H1 (cell line): ENCODE measurements at regions not wholly inside any gene's neighbourhood (a gene's known extent, or its start where the extent isn't known, plus 50 kb on each side); places are given as distances from the start of the nearest gene placed in this dataset.
A peak's percentile ranks its signal among the peaks of the same experiment; 100 is the strongest.

Source experiments
- CTCF ChIA-PET: fragments of 300-600 bp; sonication (Branson Sonifier 250); formaldehyde crosslinking; loops from one replicate; lab custom pipeline; 2021; ENCODE audit not compliant: partially characterized antibody; lab: Charles Lee
- POLR2A ChIA-PET: fragments of 300-600 bp; sonication (Branson Sonifier 250); formaldehyde crosslinking; loops from one replicate; lab custom pipeline; 2021; ENCODE audit warnings: inconsistent platforms; ENCODE audit not compliant: partially characterized antibody; lab: Charles Lee
- DNase-seq, 2 experiments: peaks; one replicate each; pipeline versions ENCODE4 v3.0.0 to v3.0.0-alpha.2; 2010 to 2022; ENCODE audit warnings: low spot score in 2 of 2, low read depth in 1 of 2, mixed read lengths in 1 of 2
- FAIRE-seq: peaks from 2 replicates; lab custom pipeline; 2011; peaks lifted over from hg19 to GRCh38; lab: Jason Lieb, UNC
- H2AFZ ChIP-seq: 2 replicates; pipeline ENCODE4 v1.8.1; 2012; ENCODE audit warnings: low read length, inconsistent platforms
- H2AK5ac ChIP-seq: 2 replicates; pipeline ENCODE4 v1.6.1; 2013; ENCODE audit warnings: low read depth, low read length
- H2BK120ac ChIP-seq: replicated peaks from 2 replicates; pipeline ENCODE3; 2013; ENCODE audit warnings: low read depth, low read length, inconsistent platforms
- H2BK12ac ChIP-seq: 2 replicates; pipeline ENCODE4 v1.6.1; 2013; ENCODE audit warnings: low read depth, low read length
- H2BK15ac ChIP-seq: 2 replicates; pipeline ENCODE4 v1.6.1; 2013; ENCODE audit warnings: low read length
- H2BK20ac ChIP-seq: 2 replicates; pipeline ENCODE4 v1.6.1; 2013; ENCODE audit warnings: low read length
- H2BK5ac ChIP-seq: 2 replicates; pipeline ENCODE4 v1.6.1; 2013; ENCODE audit warnings: low read depth, low read length
- H3K14ac ChIP-seq: 2 replicates; pipeline ENCODE4 v1.6.1; 2013; ENCODE audit warnings: inconsistent platforms; ENCODE audit not compliant: insufficient read length
- H3K18ac ChIP-seq: 2 replicates; pipeline ENCODE4 v1.6.1; 2013; ENCODE audit warnings: low read length; ENCODE audit errors: extremely low read depth
- H3K23ac ChIP-seq: 2 replicates; pipeline ENCODE4 v1.6.1; 2013; ENCODE audit warnings: inconsistent platforms; ENCODE audit not compliant: insufficient read length
- H3K23me2 ChIP-seq: 2 replicates; pipeline ENCODE4 v1.6.1; 2013; ENCODE audit warnings: low read depth, low read length
- H3K27ac ChIP-seq: 2 replicates; pipeline ENCODE4 v1.6.1; 2011; ENCODE audit warnings: low read depth, low read length, inconsistent platforms
- H3K27me3 ChIP-seq, 4 experiments: replicated peaks in 1 of 4; 1 replicate in 1 of 4; 2 replicates in 3 of 4; pipeline versions ENCODE4 v1.6.1 to v1.8.1; 2011 to 2013; ENCODE audit warnings: low read length in 3 of 4, mild to moderate bottlenecking in 3 of 4, inconsistent platforms in 2 of 4, mixed read lengths in 2 of 4, moderate library complexity in 1 of 4; ENCODE audit not compliant: control insufficient read depth in 3 of 4, insufficient read depth in 3 of 4; ENCODE audit errors: extremely low read depth in 1 of 4
- H3K36me3 ChIP-seq, 4 experiments: 2 replicates each; pipeline versions ENCODE4 v1.6.1 to v1.8.1; 2011 to 2013; ENCODE audit warnings: mild to moderate bottlenecking in 4 of 4, low read length in 3 of 4, moderate library complexity in 2 of 4, control low read depth in 1 of 4, inconsistent platforms in 1 of 4; ENCODE audit not compliant: insufficient read depth in 4 of 4, control insufficient read depth in 2 of 4
- H3K4ac ChIP-seq: replicated peaks from 2 replicates; pipeline ENCODE3; 2013; ENCODE audit warnings: low read length, low read depth, mixed read lengths, inconsistent platforms; ENCODE audit not compliant: insufficient read length
- H3K4me1 ChIP-seq, 4 experiments: replicated peaks in 1 of 4; 1 replicate in 1 of 4; 2 replicates in 3 of 4; pipeline versions ENCODE4 v1.6.1 to v1.8.1; 2011 to 2013; ENCODE audit warnings: low read length in 3 of 4, inconsistent platforms in 2 of 4, mixed read lengths in 1 of 4; ENCODE audit not compliant: insufficient read depth in 4 of 4, control insufficient read depth in 3 of 4
- H3K4me2 ChIP-seq, 2 experiments: 2 replicates each; pipeline versions ENCODE4 v1.6.1 to v1.8.1; 2011 to 2013; ENCODE audit warnings: low read depth in 2 of 2, low read length in 2 of 2, control low read depth in 1 of 2, inconsistent platforms in 1 of 2, mild to moderate bottlenecking in 1 of 2; ENCODE audit not compliant: insufficient read depth in 1 of 2
- H3K4me3 ChIP-seq, 4 experiments: fragments of 200-600, 300-600 bp in 1 of 4; sonication (generic), shearing (Covaris generic), sonication (Bioruptor Twin) in 1 of 4; 2 replicates each; pipeline versions ENCODE4 v1.5.1 to v1.8.1; 2011 to 2016; ENCODE audit warnings: low read length in 4 of 4, low read depth in 3 of 4, control low read depth in 2 of 4, inconsistent platforms in 2 of 4, mild to moderate bottlenecking in 2 of 4, mixed read lengths in 1 of 4, moderate library complexity in 1 of 4; ENCODE audit not compliant: insufficient read depth in 2 of 4; ENCODE audit errors: extremely low read depth in 1 of 4
- H3K56ac ChIP-seq: replicated peaks from 2 replicates; pipeline ENCODE3; 2013; ENCODE audit warnings: low read depth, mild to moderate bottlenecking, mixed read lengths, low read length, inconsistent platforms; ENCODE audit not compliant: insufficient read length
- H3K79me1 ChIP-seq: 2 replicates; pipeline ENCODE4 v1.6.1; 2013; ENCODE audit warnings: low read depth, low read length, control low read depth
- H3K79me2 ChIP-seq, 2 experiments: 2 replicates each; pipeline versions ENCODE4 v1.6.1 to v1.8.1; 2012 to 2013; ENCODE audit warnings: low read length in 2 of 2, mild to moderate bottlenecking in 2 of 2, inconsistent platforms in 1 of 2; ENCODE audit not compliant: insufficient read depth in 2 of 2, control insufficient read depth in 1 of 2
- H3K9ac ChIP-seq, 4 experiments: replicated peaks in 1 of 4; 1 replicate in 1 of 4; 2 replicates in 3 of 4; pipeline versions ENCODE4 v1.6.1 to v1.8.1; 2011 to 2013; ENCODE audit warnings: low read depth in 3 of 4, low read length in 3 of 4, control low read depth in 2 of 4, mild to moderate bottlenecking in 2 of 4, moderate library complexity in 2 of 4, inconsistent platforms in 1 of 4; ENCODE audit errors: extremely low read depth in 1 of 4
- H3K9me3 ChIP-seq, 2 experiments: 2 replicates each; pipeline versions ENCODE4 v1.6.1 to v1.8.1; 2012 to 2013; ENCODE audit warnings: mild to moderate bottlenecking in 2 of 2, moderate library complexity in 2 of 2, control low read depth in 1 of 2, inconsistent platforms in 1 of 2, low read depth in 1 of 2, low read length in 1 of 2, mixed read lengths in 1 of 2; ENCODE audit not compliant: insufficient read depth in 2 of 2
- H4K20me1 ChIP-seq, 2 experiments: replicated peaks in 1 of 2; 2 replicates each; pipeline versions ENCODE3 to v1.8.1; 2011 to 2013; ENCODE audit warnings: inconsistent platforms in 2 of 2, low read length in 2 of 2, mild to moderate bottlenecking in 1 of 2; ENCODE audit not compliant: insufficient read depth in 2 of 2, control insufficient read depth in 1 of 2
- H4K5ac ChIP-seq: 2 replicates; pipeline ENCODE4 v1.6.1; 2013; ENCODE audit warnings: low read length, low read depth, mixed read lengths, inconsistent platforms; ENCODE audit not compliant: insufficient read length
- H4K8ac ChIP-seq: 2 replicates; pipeline ENCODE4 v1.8.0; 2013; ENCODE audit warnings: mild to moderate bottlenecking, moderate library complexity, low read length, inconsistent platforms; ENCODE audit not compliant: insufficient read depth; ENCODE audit errors: extremely low read depth
- H4K91ac ChIP-seq: replicated peaks from 2 replicates; pipeline ENCODE3; 2013; ENCODE audit warnings: low read length, mixed read lengths, inconsistent platforms; ENCODE audit not compliant: insufficient read length
- E2F6 ChIP-seq: IDR thresholded peaks from 2 replicates; pipeline ENCODE4 v1.6.1; 2012; ENCODE audit warnings: inconsistent platforms
- MAFK ChIP-seq: IDR thresholded peaks from 2 replicates; pipeline ENCODE4 v1.6.1; 2012; ENCODE audit warnings: low read depth, mild to moderate bottlenecking, improper control_type of control experiment, low read length
- NANOG ChIP-seq: IDR thresholded peaks from 2 replicates; pipeline ENCODE4 v1.6.1; 2011; ENCODE audit warnings: low read length, low read depth, mild to moderate bottlenecking, inconsistent platforms; ENCODE audit not compliant: insufficient read depth, poor library complexity, severe bottlenecking
- RAD21 ChIP-seq, 2 experiments: IDR thresholded peaks in 1 of 2; conservative IDR thresholded peaks in 1 of 2; 2 replicates each; pipeline ENCODE4 v1.6.1; 2011; ENCODE audit warnings: low read depth in 2 of 2, low read length in 2 of 2, improper control_type of control experiment in 1 of 2, inconsistent platforms in 1 of 2, mild to moderate bottlenecking in 1 of 2, moderate library complexity in 1 of 2
- RNF2 ChIP-seq: fragments of 200-900, 300-1000 bp; sonication (generic); IDR thresholded peaks from 2 replicates; pipeline ENCODE4 v1.7.1; 2016; ENCODE audit warnings: borderline replicate concordance, low read depth, mild to moderate bottlenecking, antibody characterized with exemption, low read length; ENCODE audit not compliant: poor library complexity, severe bottlenecking; ENCODE audit errors: missing control alignments
- SIN3A ChIP-seq, 2 experiments: IDR thresholded peaks in 1 of 2; conservative IDR thresholded peaks in 1 of 2; 2 replicates each; pipeline ENCODE4 v1.6.1; 2011 to 2012; ENCODE audit warnings: low read length in 2 of 2, improper control_type of control experiment in 1 of 2, low read depth in 1 of 2, mild to moderate bottlenecking in 1 of 2
- SIX5 ChIP-seq: IDR thresholded peaks from 2 replicates; pipeline ENCODE4 v1.6.1; 2011; ENCODE audit warnings: mild to moderate bottlenecking, low read depth, low read length
- TBP ChIP-seq: IDR thresholded peaks from 2 replicates; pipeline ENCODE4 v1.6.1; 2011; ENCODE audit warnings: low read depth, low read length, improper control_type of control experiment
- YY1 ChIP-seq: IDR thresholded peaks from 2 replicates; pipeline ENCODE4 v1.6.1; 2011; ENCODE audit warnings: low read depth, mild to moderate bottlenecking, low read length
- WGBS, 2 experiments: shearing (Covaris generic) in 1 of 2; methylation state at CpG; one replicate each; pipeline versions ENCODE4 v1.1.6 to v1.1.7; 2013 to 2015; ENCODE audit warnings: low lambda C conversion rate in 2 of 2, mixed read lengths in 2 of 2, inconsistent platforms in 1 of 2, low coverage in 1 of 2, missing lambda C conversion rate in 1 of 2; ENCODE audit not compliant: insufficient replicate concordance in 2 of 2, insufficient coverage in 1 of 2, insufficient read length in 1 of 2; ENCODE audit errors: extremely low coverage in 1 of 2, missing lambda C conversion rate in 1 of 2; 5-methylcytosine and 5-hydroxymethylcytosine counted together

- H3K23ac ChIP-seq, result no peak overlapping the region
Observed at GRCh38 chr20:56952258-56953047, 314.0 kb downstream of the BMP7 start.

More at GRCh38 chr20:56952258-56953047, 314.0 kb downstream of the BMP7 start:
- no peak overlapping the region for H3K9ac ChIP-seq
- H3K4me1 ChIP-seq, result peaks cover 0 to 8% (median 2%) of the 10 kb centered on the region in 4 experiments; a peak in 4 of 7 replicates
- H2AFZ ChIP-seq, result no peak overlapping the region
- no peaks in the 10 kb centered on the region for H3K9me3 ChIP-seq
- H2BK15ac ChIP-seq, result no peak overlapping the region
- H2BK12ac ChIP-seq, result no peak overlapping the region
- TF ChIP-seq YY1, result no peak
- TF ChIP-seq E2F6, result no peak
- no peak for TF ChIP-seq TBP
- TF ChIP-seq NANOG, result no peak
- no peak for TF ChIP-seq SIX5
- TF ChIP-seq SIN3A (conservative IDR thresholded peaks at IDR 0.05 in 1 of 2, IDR thresholded peaks at IDR 0.05 in 1 of 2; ENCODE audit: low read depth in 1 of 2, low read length in 2 of 2), result no peak
- no peak for TF ChIP-seq RAD21 (IDR thresholded peaks at IDR 0.05 in 1 of 2, conservative IDR thresholded peaks at IDR 0.05 in 1 of 2; ENCODE audit: low read depth in 2 of 2, low read length in 2 of 2)
- no peak for TF ChIP-seq RNF2
- TF ChIP-seq MAFK, result no peak
- DNase-seq (no peak), FAIRE-seq (no peak)
- no peak overlapping the region for H3K14ac ChIP-seq
- POLR2A ChIA-PET, result interaction anchor here (1.2 kb wide), 1 partner anchor 11 kb away, joined by 3 read pairs; no protein-coding TSS in a partner anchor
- no peak overlapping the region for H3K4me2 ChIP-seq
- CTCF ChIA-PET, result interaction anchor here (0.7 to 2.0 kb wide), 3 partner anchors 9 to 22 kb away, joined by 3 to 7 read pairs (median 3); no protein-coding TSS in a partner anchor
- peak overlapping the region; percentile 74; the same call in 1 of the 2 replicates for H2BK20ac ChIP-seq
- H3K18ac ChIP-seq, result no peak overlapping the region
- H3K4me3 ChIP-seq, result no peak overlapping the region
- no peak overlapping the region for H2AK5ac ChIP-seq
- H3K79me2 ChIP-seq, result no peaks in the 10 kb centered on the region
- H3K27me3 ChIP-seq, result peaks cover 0 to 3% (median 0%) of the 10 kb centered on the region in 4 experiments; a peak in 1 of 7 replicates
- H3K56ac ChIP-seq, result no peak overlapping the region
- no peak overlapping the region for H4K91ac ChIP-seq
- no peaks in the 10 kb centered on the region for H3K79me1 ChIP-seq
- H3K23me2 ChIP-seq, result no peaks in the 10 kb centered on the region
- no peak overlapping the region for H3K4ac ChIP-seq
- no peaks in the 10 kb centered on the region for H3K36me3 ChIP-seq
- H3K27ac ChIP-seq, result no peak overlapping the region
- no peak overlapping the region for H2BK5ac ChIP-seq
- 83% methylated on average over 16 of the region's 19 CpGs; no CpG with 5 or more reads in 1 of the 2 experiments for WGBS, 2 experiments
- H2BK120ac ChIP-seq, result no peak overlapping the region
- no peak overlapping the region for H4K5ac ChIP-seq
- H4K8ac ChIP-seq, result no peak overlapping the region
- no peaks in the 10 kb centered on the region for H4K20me1 ChIP-seq
